ENCODE measurements at regions not wholly inside any gene's neighbourhood (a gene's known extent, or its start where the extent isn't known, plus 50 kb on each side); places are given as distances from the start of the nearest gene placed in this dataset.

DNA sequence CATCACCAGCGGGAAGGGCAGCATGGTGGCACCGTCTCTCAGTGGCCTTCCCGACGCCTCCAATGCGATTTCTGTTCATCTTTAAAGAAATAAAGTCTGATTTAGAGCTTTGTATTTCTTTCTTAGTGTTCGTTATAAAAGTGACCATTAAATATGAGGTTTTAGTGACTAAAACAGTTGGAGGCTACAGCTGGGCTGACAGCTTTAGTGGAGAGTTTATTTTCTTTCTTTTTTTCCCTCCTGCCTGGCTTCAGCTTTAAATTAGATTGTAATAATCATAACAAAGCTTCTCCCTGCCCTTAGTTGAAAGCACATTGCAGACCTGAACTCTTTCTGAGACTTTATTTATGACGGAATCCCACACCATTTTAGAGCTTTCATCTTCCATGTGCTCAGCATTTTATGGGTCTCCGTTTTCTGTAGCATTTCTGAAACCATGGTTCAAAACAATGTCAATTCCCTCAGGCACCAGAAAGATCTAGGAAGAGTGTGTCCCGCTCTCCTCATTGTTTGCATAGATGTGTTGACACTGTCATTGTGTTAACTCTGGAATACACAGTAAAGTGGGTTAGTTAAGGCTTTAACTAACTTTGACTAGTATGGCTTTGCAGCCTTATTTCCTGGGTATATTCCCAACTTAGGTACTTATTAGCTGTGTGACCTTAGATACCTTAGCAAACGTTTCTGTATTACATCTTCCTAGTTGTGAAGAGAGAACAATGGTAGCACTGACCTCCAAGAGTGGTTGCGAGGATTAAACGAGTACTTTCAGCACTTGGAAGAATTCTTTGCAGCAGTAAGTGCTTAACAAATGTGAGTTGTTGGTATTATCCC is 97.4 kb upstream of the PGRMC2 start:
- Histone ChIP-seq H3K9me3 (ENCODE audit: insufficient read depth, low read length) (no peaks in the 10 kb centered on the region), H3K4me1 (ENCODE audit: insufficient read depth, insufficient read length) (no peaks in the 10 kb centered on the region), H3K27me3 (ENCODE audit: insufficient read depth, insufficient read length) (no peaks in the 10 kb centered on the region), H3K9ac (ENCODE audit: insufficient read length, low read depth) (no peak overlapping the region), H3K4me3 (ENCODE audit: insufficient read length, low read depth) (no peak overlapping the region), H3K36me3 (ENCODE audit: insufficient read depth, insufficient read length, low read length) (no peaks in the 10 kb centered on the region)
- TF ChIP-seq YY1 (IDR thresholded peaks at IDR 0.05; ENCODE audit: insufficient read depth, insufficient read length) (no peak), SUZ12 (IDR thresholded peaks at IDR 0.05; ENCODE audit: extremely low read depth, insufficient read depth, insufficient read length) (no peak), ZNF274 (IDR thresholded peaks at IDR 0.05; ENCODE audit: low read depth, low read length) (no peak)
- no peak for DNase-seq (ENCODE audit: low read depth, low spot score)

DNA sequence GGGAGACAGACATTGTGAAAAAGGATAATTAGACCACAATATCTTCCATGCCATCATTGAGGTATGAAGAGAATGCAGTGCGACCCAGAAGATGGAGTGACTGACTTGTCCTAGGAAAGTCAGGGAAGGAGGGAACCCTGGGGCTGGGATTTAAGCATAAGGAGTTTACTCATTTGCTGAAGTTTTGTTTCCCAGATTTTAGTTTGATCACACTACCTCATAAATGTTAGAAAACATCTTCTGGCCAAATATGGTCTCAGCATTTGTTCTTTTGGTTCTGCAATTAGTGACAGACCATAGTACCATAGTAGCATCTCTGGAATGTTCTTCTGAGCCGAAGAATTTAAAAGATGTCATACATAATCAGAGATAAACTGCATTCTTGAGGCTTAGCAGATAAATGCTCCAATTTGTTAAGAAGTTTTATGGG is 96.5 kb upstream of the PGRMC2 start:
- no peaks in the 10 kb centered on the region for H3K4me1 ChIP-seq (ENCODE audit: insufficient read depth, insufficient read length)
- no peaks in the 10 kb centered on the region for H3K9me3 ChIP-seq (ENCODE audit: insufficient read depth, low read length)
- TF ChIP-seq ZNF274 (IDR thresholded peaks at IDR 0.05; ENCODE audit: low read depth, low read length): no peak
- no peak for TF ChIP-seq SUZ12 (IDR thresholded peaks at IDR 0.05; ENCODE audit: extremely low read depth, insufficient read depth, insufficient read length)
- TF ChIP-seq YY1 (IDR thresholded peaks at IDR 0.05; ENCODE audit: insufficient read depth, insufficient read length): no peak
- no peaks in the 10 kb centered on the region for H3K27me3 ChIP-seq (ENCODE audit: insufficient read depth, insufficient read length)
- DNase-seq (ENCODE audit: low read depth, low spot score): no peak
- H3K9ac ChIP-seq (ENCODE audit: insufficient read length, low read depth): no peak overlapping the region
- no peak overlapping the region for H3K4me3 ChIP-seq (ENCODE audit: insufficient read length, low read depth)
- H3K36me3 ChIP-seq (ENCODE audit: insufficient read depth, insufficient read length, low read length): no peaks in the 10 kb centered on the region

DNA sequence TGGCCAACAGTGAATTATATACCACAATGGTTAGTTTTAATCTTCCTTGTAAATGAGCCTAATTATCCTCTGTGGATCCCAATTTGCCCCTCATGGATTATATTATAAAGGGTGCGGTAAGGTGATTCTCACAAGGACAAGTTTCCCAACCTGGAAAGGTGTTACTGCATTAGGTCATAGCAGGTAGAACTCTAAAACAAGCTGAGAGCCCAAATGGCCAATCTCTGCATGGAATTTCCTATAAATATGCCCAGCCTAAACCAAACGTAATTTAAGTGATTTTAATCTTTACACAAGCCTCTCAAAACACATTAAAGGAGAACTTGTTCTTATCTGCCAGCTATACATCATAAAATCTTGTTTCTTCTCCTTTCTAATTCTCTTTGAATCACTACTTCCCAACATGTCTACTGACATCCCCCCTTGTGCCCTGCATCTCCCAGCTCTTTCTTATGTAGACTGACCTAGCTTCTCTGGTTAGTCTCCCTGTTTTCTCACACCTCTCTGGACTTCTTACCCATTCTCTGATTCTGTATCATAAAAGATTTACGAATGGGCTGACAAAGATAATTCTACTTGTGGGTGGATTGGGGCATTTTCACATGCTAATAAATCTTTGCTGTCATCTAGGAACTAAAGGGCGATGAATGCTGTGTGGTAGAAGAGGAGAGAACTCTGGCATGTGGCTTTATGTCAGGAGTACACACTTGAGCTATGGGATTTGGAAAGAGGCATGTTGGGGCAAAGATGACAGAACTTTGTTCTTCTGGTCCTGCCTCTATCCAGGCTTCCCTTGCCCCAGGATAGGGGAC is 94.3 kb upstream of the PGRMC2 start:
- Histone ChIP-seq H3K4me1 (ENCODE audit: insufficient read depth, insufficient read length) (no peaks in the 10 kb centered on the region), H3K27me3 (ENCODE audit: insufficient read depth, insufficient read length) (no peaks in the 10 kb centered on the region), H3K9ac (ENCODE audit: insufficient read length, low read depth) (no peak overlapping the region), H3K36me3 (ENCODE audit: insufficient read depth, insufficient read length, low read length) (no peaks in the 10 kb centered on the region), H3K4me3 (ENCODE audit: insufficient read length, low read depth) (no peak overlapping the region), H3K9me3 (ENCODE audit: insufficient read depth, low read length) (peaks cover 12% of the 10 kb centered on the region; the same call in 1 of the 2 replicates)
- TF ChIP-seq ZNF274 (IDR thresholded peaks at IDR 0.05; ENCODE audit: low read depth, low read length) (no peak), SUZ12 (IDR thresholded peaks at IDR 0.05; ENCODE audit: extremely low read depth, insufficient read depth, insufficient read length) (no peak), YY1 (IDR thresholded peaks at IDR 0.05; ENCODE audit: insufficient read depth, insufficient read length) (no peak)
- DNase-seq (ENCODE audit: low read depth, low spot score): no peak

DNA sequence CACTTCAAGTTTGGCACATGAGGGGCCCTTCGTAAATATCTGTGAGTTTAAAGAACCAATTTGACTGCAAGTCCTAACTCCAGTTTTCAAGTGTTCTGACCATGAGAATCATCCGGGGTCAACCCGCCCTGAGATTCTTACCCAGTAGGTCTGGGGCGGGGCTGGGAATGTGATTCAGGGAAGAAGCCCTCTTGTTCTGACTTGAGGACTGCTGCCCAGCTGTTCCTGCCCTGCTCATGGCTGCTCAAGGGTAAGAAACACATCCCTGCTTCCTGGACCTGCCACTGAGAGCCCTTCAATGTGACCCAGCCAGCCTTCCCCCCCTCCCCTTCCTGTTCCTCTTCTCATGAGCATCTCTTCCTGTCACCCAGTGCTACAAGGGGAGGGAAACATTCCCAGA is 92.7 kb upstream of the PGRMC2 start:
- Histone ChIP-seq H3K4me3 (ENCODE audit: insufficient read length, low read depth) (no peak overlapping the region), H3K36me3 (ENCODE audit: insufficient read depth, insufficient read length, low read length) (no peaks in the 10 kb centered on the region), H3K4me1 (ENCODE audit: insufficient read depth, insufficient read length) (no peaks in the 10 kb centered on the region), H3K27me3 (ENCODE audit: insufficient read depth, insufficient read length) (no peaks in the 10 kb centered on the region), H3K9ac (ENCODE audit: insufficient read length, low read depth) (no peak overlapping the region), H3K9me3 (ENCODE audit: insufficient read depth, low read length) (peaks cover 26% of the 10 kb centered on the region; the same call in 1 of the 2 replicates)
- TF ChIP-seq SUZ12 (IDR thresholded peaks at IDR 0.05; ENCODE audit: extremely low read depth, insufficient read depth, insufficient read length) (no peak), ZNF274 (IDR thresholded peaks at IDR 0.05; ENCODE audit: low read depth, low read length) (no peak), YY1 (IDR thresholded peaks at IDR 0.05; ENCODE audit: insufficient read depth, insufficient read length) (no peak)
- DNase-seq (ENCODE audit: low read depth, low spot score): no peak

DNA sequence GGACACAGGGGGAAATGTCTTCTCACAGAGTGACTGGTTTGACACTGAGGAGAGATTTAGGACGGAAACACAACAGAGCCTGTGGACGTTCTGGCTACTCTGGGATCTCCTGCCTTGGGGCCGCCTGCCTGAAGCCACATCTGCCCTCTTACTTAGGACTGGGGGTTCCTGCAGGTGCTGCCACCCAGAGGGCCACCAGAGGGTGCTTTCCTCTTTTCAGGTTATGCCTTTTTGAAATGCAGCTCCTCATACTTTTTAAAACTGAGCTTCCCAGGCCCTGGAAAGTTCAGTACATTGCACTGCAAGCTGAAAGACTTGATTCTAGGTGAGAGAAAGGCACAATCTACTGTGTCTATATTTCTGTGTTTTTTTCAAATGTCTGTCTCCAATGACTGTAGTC is 92.2 kb upstream of the PGRMC2 start:
- H3K9ac ChIP-seq (ENCODE audit: insufficient read length, low read depth): no peak overlapping the region
- no peak for DNase-seq (ENCODE audit: low read depth, low spot score)

DNA sequence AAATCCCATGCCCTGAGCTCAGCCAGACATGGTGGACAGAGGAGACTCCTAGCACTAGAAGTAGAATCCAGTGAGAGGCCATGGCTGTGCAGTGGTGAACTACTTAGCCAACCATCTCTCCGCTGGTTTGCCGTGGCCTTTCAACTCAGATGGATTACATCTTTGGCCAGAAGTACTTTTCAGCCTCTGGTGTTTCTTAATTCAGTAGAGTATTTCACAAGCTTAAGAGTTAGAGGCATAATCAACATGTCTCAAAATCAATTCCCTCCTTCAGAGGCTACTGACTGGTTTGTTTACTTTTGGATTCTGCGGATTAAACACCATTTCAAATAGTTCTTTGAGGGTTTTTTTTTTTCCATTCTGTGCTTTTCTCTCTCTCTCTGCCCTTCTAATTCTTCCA is 91.1 kb upstream of the PGRMC2 start:
- Histone ChIP-seq H3K27me3 (ENCODE audit: insufficient read depth, insufficient read length) (no peaks in the 10 kb centered on the region), H3K9me3 (ENCODE audit: insufficient read depth, low read length) (peaks cover 31% of the 10 kb centered on the region; the same call in 1 of the 2 replicates), H3K36me3 (ENCODE audit: insufficient read depth, insufficient read length, low read length) (no peaks in the 10 kb centered on the region), H3K9ac (ENCODE audit: insufficient read length, low read depth) (no peak overlapping the region), H3K4me1 (ENCODE audit: insufficient read depth, insufficient read length) (no peaks in the 10 kb centered on the region), H3K4me3 (ENCODE audit: insufficient read length, low read depth) (no peak overlapping the region)
- no peak for DNase-seq (ENCODE audit: low read depth, low spot score)
- TF ChIP-seq ZNF274 (IDR thresholded peaks at IDR 0.05; ENCODE audit: low read depth, low read length): no peak

More for the DNA sequence above, 92.2 kb upstream of the PGRMC2 start:
- Histone ChIP-seq H3K36me3 (ENCODE audit: insufficient read depth, insufficient read length, low read length) (no peaks in the 10 kb centered on the region), H3K4me3 (ENCODE audit: insufficient read length, low read depth) (no peak overlapping the region), H3K27me3 (ENCODE audit: insufficient read depth, insufficient read length) (no peaks in the 10 kb centered on the region), H3K4me1 (ENCODE audit: insufficient read depth, insufficient read length) (no peaks in the 10 kb centered on the region), H3K9me3 (ENCODE audit: insufficient read depth, low read length) (peaks cover 26% of the 10 kb centered on the region; the same call in 1 of the 2 replicates)
- TF ChIP-seq YY1 (IDR thresholded peaks at IDR 0.05; ENCODE audit: insufficient read depth, insufficient read length): no peak
- TF ChIP-seq SUZ12 (IDR thresholded peaks at IDR 0.05; ENCODE audit: extremely low read depth, insufficient read depth, insufficient read length): no peak
- TF ChIP-seq ZNF274 (IDR thresholded peaks at IDR 0.05; ENCODE audit: low read depth, low read length): no peak

DNA sequence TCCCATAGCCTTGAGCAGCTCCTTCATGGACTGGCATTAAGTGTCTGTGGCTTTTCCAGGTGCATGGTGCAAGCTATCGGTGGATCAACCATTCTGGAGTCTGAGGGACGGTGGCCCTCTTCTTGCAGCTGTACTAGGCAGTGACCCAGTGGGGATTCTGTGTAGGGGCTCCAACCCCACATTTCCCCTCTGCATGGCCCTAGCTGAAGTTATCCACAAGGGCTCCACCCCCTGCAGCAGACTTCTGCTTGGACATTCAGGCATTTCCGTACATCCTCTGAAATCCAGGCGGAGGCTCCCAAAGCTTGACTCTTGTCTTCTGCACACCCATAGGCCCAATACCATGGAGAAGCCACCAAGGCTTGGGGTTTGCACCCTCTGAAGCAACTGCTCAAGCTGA is 89.3 kb upstream of the PGRMC2 start:
- Histone ChIP-seq H3K4me3 (ENCODE audit: insufficient read length, low read depth) (no peak overlapping the region), H3K9me3 (ENCODE audit: insufficient read depth, low read length) (peaks cover 31% of the 10 kb centered on the region; the same call in 1 of the 2 replicates), H3K36me3 (ENCODE audit: insufficient read depth, insufficient read length, low read length) (no peaks in the 10 kb centered on the region), H3K27me3 (ENCODE audit: insufficient read depth, insufficient read length) (no peaks in the 10 kb centered on the region), H3K9ac (ENCODE audit: insufficient read length, low read depth) (no peak overlapping the region), H3K4me1 (ENCODE audit: insufficient read depth, insufficient read length) (no peaks in the 10 kb centered on the region)
- TF ChIP-seq SUZ12 (IDR thresholded peaks at IDR 0.05; ENCODE audit: extremely low read depth, insufficient read depth, insufficient read length) (no peak), YY1 (IDR thresholded peaks at IDR 0.05; ENCODE audit: insufficient read depth, insufficient read length) (no peak), ZNF274 (IDR thresholded peaks at IDR 0.05; ENCODE audit: low read depth, low read length) (no peak)
- no peak for DNase-seq (ENCODE audit: low read depth, low spot score)

All from NT2/D1 (cell line).